ENCODE measurements at regions not wholly inside any gene's neighbourhood (a gene's known extent, or its start where the extent isn't known, plus 50 kb on each side); places are given as distances from the start of the nearest gene placed in this dataset.
"Not testable (repeated sequence)": the region's sequence is repeated elsewhere in the genome, so short reads cannot be mapped to it uniquely, and the experiment has no call there.

DNA sequence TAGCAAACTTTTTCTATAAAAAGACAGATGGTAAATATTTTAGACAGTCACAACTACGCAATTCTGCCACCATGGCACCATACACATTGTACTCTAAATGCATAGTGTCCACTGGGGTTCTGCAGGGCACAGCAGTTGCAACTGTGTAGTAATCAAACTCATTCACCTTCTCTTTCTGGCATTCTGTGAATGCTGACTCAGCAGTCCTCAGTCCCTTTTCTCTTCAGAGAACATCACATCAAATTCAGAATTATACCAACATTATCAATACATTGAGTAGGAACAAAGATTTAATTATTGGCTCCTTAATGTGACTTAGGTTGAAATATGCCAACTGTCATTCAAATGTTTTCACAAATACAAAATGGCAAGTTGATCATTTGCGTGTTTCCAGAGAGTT lies 74.2 kb upstream of the N4BP1 start:
- intact Hi-C loops (cut with DNase I), result loop anchor here (10.0 kb wide), 1 partner anchor 671 kb away; no protein-coding TSS in a partner anchor
- DNase-seq (ENCODE audit: low spot score), result no peak

DNA sequence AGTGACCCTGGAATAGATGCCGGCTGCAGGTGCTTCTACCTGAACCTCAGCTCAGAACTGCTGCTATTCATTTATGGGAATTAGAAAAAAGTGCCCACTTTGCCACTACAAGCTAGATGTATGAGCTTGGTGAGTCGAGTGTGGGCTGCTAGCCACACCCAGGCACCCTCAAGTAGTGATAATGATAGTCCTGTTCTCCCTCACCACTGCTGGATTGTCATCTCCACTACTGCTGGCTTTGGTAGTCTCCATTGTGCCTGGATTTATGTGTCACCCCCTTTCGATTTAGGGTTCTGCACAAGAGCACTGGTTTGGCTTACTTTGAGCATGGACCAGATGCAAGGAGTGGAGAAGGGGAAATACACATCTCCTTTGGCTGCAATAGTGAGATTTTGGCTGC lies 73.0 kb upstream of the N4BP1 start:
- intact Hi-C loops (cut with DNase I), result loop anchor here (10.0 kb wide), 1 partner anchor 672 kb away; no protein-coding TSS in a partner anchor
- DNase-seq (ENCODE audit: low spot score), result no peak

DNA sequence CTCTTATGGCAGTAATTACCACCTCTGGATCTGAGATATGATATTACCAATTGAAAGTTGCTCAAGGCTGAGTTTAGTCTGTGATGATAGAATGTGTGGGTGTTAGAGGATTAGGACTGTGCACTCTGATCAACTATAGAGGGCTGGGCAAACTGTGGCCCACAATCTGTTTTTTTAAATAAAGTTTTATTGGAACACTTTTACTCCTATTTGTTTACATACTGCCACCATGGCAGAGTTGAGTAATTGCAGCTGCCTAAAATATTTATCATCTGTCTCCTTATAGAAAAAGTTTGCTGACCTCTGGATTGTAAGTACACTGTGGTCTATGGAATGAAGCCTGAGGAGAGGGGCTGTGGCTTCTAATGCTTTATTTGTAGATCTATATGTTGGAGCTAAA lies 71.5 kb upstream of the N4BP1 start:
- DNase-seq (ENCODE audit: low spot score), result no peak
- intact Hi-C loops (cut with DNase I), result loop anchor here (10.0 kb wide), 1 partner anchor 673 kb away; no protein-coding TSS in a partner anchor

DNA sequence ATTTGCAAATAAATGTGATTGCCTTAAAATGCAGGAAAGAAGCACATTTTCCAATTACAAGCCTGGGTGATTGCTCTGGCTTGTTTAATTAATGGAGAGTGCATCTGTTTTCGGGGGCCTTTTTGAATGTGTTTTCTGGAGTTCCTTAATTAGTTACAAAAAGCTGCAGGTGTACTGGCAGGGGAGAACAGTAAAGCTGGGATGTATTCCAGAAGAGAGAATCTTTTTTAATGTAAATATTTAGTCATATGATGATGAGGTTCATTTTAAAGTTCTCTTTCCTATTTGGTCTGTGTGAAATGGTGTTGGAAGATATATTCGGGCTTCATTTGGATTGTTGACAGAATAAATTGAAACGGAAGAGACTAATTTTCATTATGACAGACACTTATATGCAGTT lies 70.9 kb upstream of the N4BP1 start:
- intact Hi-C loops (cut with DNase I), result loop anchor here (10.0 kb wide), 1 partner anchor 674 kb away; no protein-coding TSS in a partner anchor
- no peak for DNase-seq (ENCODE audit: low spot score)

DNA sequence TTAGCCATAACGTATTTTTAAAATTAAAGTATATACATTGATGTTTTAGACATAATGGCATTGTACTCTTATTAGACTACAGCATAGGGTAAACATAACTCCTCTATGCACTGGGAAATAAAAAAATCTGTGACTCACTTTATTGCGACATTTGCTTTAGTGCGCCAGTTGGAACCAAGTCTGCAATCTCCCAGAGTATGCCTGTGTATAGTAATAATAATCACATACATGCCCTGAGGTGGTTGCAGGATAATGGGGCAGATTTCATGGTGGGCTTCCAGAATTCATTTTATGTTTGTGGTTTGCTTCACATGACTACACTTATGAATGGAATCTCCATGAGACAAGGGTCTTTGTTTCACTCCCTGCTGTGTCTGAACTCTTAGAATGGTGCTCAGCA lies 66.9 kb upstream of the N4BP1 start:
- no peak for DNase-seq (ENCODE audit: low spot score)
- intact Hi-C loops (cut with DNase I), result no loop called here

DNA sequence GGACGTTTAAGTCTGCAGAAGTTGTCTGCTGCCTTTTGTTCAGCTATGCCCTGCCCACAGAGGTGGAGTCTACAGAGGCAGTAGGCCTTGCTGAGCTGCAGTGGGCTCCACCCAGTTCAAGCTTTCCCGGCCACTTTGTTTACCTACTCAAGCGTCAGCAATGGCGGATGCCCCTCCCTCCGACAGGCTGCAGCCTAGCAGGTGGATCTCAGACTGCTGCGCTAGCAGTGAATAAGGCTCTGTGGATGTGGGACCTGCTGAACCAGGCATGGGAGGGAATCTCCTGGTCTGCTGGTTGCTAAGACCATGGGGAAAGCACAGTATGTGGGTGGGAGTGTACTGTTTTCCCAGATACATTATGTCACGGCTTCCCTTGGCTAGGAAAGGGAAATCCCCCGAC lies 58.2 kb upstream of the N4BP1 start:
- intact Hi-C loops (cut with DNase I); DNase-seq (ENCODE audit: low spot score): not testable (repeated sequence)

DNA sequence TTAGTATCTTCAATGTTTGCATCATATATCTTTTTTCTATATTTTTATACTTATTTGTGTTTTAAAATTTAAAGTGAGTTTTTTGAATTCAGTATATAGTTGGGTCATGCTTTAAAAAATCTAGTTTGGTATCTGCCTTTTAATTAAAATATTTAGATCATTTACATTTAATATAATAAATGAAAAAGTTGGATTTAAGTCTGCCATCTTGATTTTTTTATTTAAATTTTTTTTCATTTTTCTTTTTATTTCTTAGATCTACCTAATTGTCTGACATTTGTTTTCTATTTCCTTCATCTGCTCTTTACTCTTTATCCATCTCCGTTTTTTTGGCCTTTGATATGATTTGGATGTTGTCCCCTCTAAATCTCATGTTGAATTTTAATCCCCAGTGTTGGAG lies 50.0 kb upstream of the N4BP1 start:
- intact Hi-C loops (cut with DNase I), result no loop called here

More for the DNA sequence above, 50.0 kb upstream of the N4BP1 start:
- no peak for DNase-seq (ENCODE audit: low spot score)

Data from posterior vena cava (tissue), 2 donors.